Amniotic stem cell (primary cell): ENCODE measurements at regions not wholly inside any gene's neighbourhood (a gene's known extent, or its start where the extent isn't known, plus 50 kb on each side); places are given as distances from the start of the nearest gene placed in this dataset.

ENCODE experiments used
- DNase-seq: peaks from one replicate; lab custom pipeline; 2025; lab: John Stamatoyannopoulos, UW

GRCh38 chr7:19442016-19442785 is 266.6 kb downstream of the POLR1F start:
- DNase-seq = peak; percentile 34

GRCh38 chr7:19439517-19439916 is 269.3 kb downstream of the POLR1F start:
- DNase-seq = no peak

GRCh38 chr7:19437446-19437845 is 271.4 kb downstream of the POLR1F start:
- DNase-seq = no peak

GRCh38 chr7:19427944-19428343 is 280.9 kb downstream of the POLR1F start:
- no peak for DNase-seq

- no peak for DNase-seq
These were observed 276.6 kb upstream of the FERD3L start for GRCh38 chr7:19421861-19422260.

- no peak for DNase-seq
These were observed 272.0 kb upstream of the FERD3L start for GRCh38 chr7:19417231-19417630.

- no peak for DNase-seq
These were observed 269.9 kb upstream of the FERD3L start for GRCh38 chr7:19415123-19415522.

- no peak for DNase-seq
These were observed 268.3 kb upstream of the FERD3L start for GRCh38 chr7:19413443-19413965.

GRCh38 chr7:19410691-19411090 is 265.5 kb upstream of the FERD3L start:
- DNase-seq = no peak

GRCh38 chr7:19410106-19410505 is 264.9 kb upstream of the FERD3L start:
- DNase-seq = no peak

GRCh38 chr7:19408706-19409220 is 263.5 kb upstream of the FERD3L start:
- no peak for DNase-seq

GRCh38 chr7:19407270-19407669 is 262.0 kb upstream of the FERD3L start:
- no peak for DNase-seq

GRCh38 chr7:19405541-19405940 is 260.3 kb upstream of the FERD3L start:
- no peak for DNase-seq

- DNase-seq = peak; percentile 81
These were observed 259.7 kb upstream of the FERD3L start for GRCh38 chr7:19404912-19405329.

GRCh38 chr7:19403691-19404090 is 258.5 kb upstream of the FERD3L start:
- DNase-seq = no peak

- no peak for DNase-seq
These were observed 256.2 kb upstream of the FERD3L start for GRCh38 chr7:19401461-19401860.

GRCh38 chr7:19400758-19401254 is 255.6 kb upstream of the FERD3L start:
- DNase-seq = no peak

- no peak for DNase-seq
These were observed 252.7 kb upstream of the FERD3L start for GRCh38 chr7:19397911-19398310.

GRCh38 chr7:19392246-19392645 is 247.0 kb upstream of the FERD3L start:
- DNase-seq = no peak

GRCh38 chr7:19390795-19391194 is 245.6 kb upstream of the FERD3L start:
- DNase-seq = no peak

- no peak for DNase-seq
These were observed 236.1 kb upstream of the FERD3L start for GRCh38 chr7:19381321-19381720.

GRCh38 chr7:19378345-19378714 is 233.1 kb upstream of the FERD3L start:
- DNase-seq = no peak

- DNase-seq = no peak
These were observed 232.6 kb upstream of the FERD3L start for GRCh38 chr7:19377611-19378344.
